T-helper 22 cell (primary cell): ENCODE measurements at regions not wholly inside any gene's neighbourhood (a gene's known extent, or its start where the extent isn't known, plus 50 kb on each side); places are given as distances from the start of the nearest gene placed in this dataset.

ENCODE experiments used
- DNase-seq: peaks from one replicate; pipeline ENCODE4 v3.0.0-alpha.2; 2020; ENCODE audit warnings: low read depth

DNA sequence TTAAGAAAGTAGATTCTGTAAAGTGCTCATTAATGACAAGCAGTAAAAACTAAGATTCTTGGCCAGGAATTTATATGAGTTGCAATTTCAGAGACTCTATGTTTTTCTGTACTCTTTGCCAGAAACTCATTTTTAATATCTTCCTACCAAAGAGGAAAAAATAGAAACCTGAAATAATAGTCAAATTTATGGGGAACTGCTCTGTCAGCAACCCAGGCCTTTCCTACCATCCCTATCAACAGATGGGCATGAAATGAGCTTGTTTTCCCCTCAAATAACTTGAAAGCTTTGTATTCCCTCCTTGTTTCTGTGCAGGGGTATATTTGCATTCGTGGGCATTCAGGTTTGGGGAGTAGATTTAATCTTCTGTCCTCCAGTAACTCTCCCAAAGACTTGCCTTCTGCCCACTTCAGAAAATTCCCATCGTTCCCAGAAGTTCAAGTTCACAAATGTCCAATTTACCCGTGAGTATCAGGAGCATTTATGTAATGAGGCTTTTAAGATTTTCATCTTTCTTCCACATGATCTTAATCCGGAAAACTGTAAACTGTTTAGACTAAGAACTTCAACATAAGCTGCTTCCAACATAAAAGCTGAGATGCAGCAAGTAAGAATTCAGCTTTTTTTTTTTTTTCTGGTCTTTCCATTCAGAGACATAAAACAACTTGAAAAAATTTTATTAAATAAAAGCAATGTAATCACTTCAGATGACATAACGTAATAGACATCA, 363.1 kb downstream of the EFNB2 start:
- DNase-seq, result no peak

DNA sequence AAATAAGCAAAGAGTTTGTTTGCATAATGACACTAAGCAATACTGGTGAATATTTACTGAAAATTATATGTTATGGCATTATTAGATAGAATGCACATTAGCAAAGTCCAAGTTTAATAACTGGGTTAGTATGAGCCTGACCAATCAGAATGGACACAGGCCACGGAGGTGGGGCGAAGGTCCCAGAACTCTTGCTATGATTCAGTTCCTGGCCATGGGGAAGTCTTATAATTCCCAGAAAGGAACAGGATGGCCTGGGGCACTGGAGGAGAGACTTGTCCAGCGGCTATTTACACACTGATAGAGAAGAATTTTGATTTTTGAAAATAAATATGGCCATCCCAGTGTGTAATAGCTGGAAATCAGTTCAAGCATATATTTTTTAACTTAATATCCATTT, 372.0 kb downstream of the EFNB2 start:
- no peak for DNase-seq

DNA sequence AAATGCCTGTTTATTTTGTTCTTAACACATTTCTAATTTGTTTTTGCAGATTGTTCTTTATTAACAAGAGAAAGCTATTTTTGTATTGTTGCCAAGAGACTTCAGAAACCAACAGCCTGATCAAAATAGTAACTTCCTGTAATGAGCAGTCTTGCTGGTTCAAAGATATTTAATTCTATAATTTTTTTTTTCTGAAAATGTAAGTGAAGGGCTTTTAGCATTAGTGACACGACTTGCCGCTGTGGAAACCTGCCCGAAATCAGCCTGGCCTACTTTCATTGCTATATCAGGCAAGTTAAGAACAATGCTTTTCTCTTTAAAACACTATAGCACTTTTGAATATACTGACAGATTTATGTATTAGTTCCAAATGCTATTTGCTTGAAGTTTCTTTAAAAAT, 374.3 kb downstream of the EFNB2 start:
- DNase-seq, result no peak

DNA sequence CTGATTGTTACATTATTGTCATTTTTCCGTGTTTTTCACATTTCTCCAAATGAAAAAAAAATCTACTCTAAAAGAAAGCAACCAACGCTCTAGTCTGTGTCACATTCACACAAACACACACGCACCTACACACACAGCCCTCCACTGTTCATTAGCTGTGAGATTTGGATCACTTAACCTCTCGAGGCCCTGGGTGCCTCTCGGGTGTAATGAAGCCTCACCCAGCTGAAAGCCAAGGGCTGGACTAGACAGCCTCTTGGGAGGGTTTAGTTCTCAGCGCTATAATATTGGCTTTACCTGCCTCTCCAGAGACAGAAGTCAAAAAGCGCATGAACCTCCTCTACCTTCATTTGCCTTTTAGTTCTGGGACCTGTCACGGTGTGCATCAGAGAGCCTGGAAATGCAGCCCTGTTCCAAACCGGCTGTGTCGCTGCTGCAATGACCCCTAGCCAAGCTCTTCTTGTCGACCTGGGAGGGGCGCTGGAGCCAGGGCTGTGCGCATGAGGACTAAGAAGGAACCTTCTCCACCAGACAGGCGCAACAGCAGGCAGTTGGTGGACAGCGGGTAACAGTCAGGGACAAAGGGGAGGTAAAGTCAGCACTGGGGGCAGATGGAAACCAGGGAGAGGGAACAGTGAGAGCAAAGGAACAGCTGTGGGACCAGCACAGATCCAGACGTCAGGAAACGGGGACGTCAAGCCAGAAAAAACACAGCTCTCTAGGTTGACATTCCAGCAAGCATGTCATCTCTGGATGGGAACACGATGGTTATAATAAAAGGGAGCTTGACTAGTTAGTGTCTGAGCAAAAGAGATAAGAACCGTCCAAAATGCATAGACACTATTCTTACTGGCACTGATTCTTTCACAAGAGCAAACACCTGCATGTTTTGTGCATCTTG, 375.9 kb downstream of the EFNB2 start:
- no peak for DNase-seq

DNA sequence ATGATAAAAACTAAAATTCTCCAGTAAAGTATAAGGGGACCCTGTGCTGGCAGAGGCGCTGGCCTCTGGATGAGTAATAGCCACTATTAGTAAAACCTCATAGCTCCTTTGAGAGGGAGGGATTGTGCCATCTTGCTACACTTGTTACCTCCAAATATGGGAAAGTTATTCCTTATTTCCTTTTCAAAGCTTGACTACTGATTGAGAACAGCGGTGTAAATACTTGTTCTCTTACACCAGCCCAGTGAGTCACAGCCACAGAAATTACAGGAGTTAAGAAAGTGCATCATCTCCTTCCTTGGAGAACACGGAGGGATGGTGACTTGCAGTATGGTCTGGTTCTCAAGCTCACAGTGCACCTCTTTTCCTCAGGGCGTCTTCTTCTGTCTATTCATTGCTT, 379.0 kb downstream of the EFNB2 start:
- DNase-seq, result no peak

DNA sequence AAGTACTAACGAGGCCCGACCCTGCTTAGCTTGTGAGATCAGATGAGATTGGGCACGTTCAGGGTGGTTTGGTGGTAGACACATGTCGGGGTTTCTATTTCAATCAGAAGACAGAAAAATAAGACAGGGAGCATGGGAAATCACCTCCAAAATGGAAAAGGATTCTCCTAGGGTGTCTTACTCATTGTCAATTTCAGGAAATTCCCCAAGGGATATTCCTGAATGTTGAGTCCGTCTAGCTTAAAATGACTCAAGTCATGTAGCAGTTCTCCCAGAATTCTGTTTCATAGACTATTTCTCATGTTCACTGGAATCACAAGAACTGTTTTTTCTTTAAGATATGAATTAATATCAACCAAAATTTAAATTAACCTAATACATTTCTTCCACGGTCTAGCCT, 380.1 kb downstream of the EFNB2 start:
- no peak for DNase-seq

DNA sequence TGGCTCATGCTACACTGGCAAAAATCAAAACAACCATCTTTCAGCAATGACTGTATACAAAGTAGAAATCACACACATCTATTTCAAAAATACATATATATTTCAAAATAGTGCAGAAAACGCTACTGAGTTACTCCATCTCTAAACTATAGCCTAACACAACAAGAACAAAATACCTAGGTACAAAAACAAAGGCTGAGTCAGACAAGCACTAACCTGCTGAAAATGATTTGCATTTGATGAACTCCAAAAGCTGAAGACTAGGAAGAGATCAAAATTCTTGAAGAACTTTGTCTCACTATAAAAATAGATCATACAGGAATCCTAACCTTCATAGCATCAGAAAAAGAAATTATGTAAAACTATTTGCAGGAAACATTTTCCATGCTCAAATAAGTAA, 381.6 kb downstream of the EFNB2 start:
- DNase-seq, result no peak

DNA sequence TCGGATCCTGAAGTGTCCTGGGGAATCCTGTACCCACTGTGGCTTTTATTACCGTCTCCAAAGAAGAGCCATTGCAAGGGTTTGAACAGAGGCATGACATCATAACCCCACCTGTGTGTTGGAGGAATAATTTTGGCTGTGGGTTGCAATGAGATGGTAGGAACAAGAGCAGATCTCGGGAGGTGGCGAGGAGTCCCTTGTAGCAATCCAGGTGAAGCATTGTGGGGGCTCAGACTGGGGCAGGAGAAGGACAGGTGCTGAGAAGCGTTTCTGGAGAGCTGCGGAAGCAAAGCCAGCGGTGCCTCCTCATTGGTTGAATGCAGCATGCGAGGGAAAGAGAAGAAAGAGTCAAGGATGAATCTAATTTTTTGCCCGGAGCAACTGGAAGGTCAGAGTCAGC, 382.4 kb downstream of the EFNB2 start:
- no peak for DNase-seq

DNA sequence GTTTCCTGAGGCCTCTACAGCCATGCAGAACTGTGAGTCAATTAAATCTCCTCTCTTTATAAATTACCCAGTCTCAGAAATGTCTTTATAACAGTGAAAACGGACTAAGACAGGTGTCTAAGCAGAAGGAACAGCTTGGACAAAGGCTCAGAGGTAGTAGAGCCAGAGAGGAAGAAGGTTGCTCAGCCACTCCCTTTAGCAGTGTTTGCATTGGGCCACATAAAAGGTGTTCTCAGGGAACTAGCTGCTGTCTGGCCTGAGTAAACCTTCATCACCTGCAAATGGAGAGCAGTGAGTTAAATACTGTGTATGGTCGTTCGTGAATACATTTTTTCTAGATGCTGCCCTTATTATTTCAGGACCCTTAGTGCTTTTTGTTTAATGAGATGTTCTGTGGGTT, 383.4 kb downstream of the EFNB2 start:
- no peak for DNase-seq

DNA sequence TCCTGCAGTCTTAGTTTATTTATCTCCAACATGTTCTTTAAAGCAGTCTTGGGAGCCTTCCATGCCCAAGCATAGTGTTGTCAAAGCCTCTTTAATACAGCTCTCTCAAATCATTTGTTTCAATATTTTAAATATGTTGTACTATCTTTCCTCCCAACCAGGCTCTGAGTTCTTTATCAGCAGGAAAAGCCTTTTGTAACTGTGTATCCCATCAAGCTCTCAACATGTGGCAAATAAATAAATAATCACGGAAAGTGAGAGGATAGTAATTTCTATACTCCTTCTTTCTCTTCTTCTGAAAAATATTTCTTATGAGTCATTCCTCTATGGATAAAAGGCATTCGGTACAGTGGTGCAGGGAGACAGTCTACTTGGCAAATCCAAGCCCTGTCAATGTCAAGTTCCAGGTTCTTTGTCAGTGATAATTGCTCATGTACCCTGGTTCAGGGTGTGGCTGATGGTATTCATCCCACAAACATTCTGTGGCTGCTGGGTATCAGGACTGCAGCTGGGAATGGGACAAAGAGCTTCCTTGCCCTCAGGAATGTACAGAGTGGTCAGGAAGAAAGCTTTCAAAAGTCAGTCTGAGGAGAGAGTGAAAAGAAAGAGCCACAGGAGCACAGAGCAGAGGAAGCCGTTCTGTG, 384.3 kb downstream of the EFNB2 start:
- no peak for DNase-seq

DNA sequence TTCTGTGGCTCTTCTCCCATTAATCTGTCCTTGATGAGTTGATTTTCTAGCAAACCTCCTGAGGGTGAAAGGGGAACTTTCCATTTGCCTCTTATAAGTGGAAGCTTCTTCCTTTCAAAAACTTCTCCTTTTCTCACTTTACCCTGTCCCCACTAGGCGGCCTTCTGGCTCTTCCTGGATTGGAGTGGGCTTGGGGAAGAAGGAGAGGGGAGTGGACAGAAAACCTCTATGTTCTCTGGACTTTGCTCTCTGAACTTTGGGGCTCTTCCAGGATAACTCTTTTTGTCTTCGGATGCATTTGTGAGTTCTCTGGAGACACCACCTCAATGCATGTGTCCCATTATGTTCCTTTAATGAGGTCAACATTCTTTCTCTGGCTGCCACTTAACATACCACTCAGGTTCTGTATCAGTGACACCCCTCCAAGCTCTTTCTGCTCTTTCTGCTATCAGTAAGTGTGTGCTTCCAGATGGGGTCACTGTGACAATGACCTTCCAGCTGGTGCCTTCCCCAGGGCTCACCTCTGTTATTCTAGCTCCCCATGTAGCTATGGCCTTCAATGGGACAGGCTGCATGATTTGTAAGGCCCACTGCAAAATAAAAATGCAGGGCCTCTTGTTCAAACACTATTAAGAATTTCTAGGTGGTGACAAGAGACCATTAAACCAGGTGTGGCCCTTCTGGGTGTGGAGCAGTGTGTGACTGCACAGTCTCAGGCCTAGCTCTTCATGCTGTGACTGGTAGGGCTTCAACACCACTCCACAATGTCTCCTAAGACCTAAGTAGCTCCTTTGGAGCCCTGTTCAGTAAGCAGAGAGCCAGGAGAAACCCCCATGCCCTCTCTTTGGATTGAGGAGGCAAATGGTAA, 389.2 kb downstream of the EFNB2 start:
- DNase-seq, result no peak

DNA sequence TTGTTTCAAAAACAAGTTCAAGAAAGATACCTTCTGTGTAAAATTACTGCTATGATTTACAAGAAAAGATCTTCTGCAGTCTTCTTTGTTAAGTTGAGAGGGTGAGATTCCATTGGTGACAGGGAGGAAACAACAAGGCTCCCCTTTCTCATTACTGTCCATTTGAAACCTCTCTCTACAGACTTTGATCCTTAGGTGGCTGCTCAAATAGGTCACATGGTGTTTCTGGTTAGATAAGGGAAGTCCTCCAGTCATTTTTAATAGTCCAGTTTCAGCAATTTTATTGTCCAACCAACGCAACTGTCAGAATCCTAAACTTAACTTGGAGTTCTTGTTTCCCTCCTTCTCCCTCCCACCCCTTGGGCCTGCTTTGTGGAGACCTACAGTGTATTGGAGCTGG, 390.4 kb downstream of the EFNB2 start:
- DNase-seq, result no peak

DNA sequence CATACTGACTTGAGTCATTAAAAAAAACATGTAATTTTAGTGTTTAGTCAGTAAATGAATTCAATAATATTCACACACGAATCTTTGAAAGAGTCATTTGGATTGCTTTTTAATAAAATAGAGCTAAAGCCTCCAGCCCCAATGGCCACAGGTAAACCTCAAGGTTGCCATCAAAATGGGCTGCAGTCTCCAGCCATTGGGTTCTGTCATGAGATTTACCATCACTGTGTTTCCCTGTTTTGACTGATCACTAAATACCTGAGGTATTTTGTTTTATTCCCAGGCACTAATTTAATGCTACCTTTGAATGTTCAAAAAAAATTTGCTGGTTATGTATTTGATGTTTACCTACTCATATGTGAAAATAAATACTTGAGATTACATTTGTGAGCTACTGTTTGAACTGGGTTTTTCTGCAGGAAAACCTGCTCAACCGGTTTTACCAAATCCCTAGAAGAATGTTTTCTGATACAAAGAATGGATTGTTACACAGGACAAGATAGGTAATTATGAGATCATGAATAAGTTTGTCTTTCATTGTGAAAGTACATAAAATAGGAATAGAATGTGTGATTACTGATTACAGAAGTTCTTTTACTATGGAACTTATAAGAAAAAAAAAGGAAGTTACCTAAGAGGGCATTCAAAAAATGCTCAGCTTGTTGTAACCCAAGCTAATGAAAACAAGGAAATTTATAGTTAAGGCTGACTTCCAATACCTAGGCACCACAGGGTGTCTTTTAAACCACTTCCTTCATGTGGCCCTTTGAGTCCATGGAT, 391.3 kb downstream of the EFNB2 start:
- DNase-seq, result no peak

DNA sequence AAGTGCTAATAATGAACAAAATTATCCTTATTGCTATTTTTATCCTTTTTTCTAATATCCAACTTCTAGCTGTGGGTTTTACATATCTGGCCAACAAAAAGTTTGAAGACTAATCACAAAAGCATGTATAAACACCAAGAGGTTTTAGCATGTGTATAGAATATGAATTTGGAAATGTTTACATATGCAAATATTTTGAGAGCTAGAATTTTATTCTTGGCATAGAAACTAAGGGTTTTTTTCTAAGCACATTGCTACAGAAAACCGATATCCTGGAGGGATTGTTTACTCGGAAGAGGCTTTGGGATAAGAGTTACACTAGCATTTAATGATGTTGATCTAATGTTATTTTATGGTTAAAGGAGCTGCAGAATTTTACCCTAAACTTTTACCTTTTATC, 392.1 kb downstream of the EFNB2 start:
- DNase-seq, result no peak

DNA sequence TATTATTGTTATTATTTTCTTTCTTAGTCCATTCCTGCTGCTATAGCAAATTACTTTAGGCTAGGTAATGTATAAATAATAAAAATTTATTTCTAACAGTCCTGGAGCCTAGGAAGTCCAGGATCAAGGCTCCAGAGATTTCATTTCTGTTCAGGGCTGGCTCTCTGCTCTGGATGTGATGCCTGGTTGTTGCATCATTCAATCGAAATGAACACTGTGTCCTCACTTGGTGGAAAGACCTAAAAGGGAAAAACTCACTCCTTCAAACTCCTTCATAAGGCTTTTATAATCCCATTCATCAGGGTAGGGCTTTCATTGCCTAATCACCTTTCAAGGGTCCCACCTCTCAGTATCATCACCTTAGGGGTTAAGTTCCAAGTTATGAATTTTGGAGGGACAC, 395.0 kb downstream of the EFNB2 start:
- DNase-seq, result no peak

DNA sequence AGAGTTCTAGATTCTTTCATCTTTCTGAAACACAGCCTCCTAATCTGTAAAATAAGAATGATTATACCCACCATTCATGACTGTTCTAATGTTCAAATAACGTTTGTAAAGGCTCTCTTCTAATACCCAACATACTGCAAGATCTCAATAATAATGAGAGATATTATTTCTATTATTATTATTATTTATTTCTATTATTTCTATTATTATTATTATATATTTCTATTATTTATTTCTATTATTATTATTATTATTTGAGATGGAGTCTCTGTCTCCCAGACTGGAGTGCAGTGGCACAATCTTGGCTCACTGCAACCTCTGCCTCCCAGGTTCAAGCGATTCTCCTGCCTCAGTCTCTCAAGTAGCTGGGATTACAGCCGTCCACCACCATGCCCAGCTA, 395.5 kb downstream of the EFNB2 start:
- no peak for DNase-seq

DNA sequence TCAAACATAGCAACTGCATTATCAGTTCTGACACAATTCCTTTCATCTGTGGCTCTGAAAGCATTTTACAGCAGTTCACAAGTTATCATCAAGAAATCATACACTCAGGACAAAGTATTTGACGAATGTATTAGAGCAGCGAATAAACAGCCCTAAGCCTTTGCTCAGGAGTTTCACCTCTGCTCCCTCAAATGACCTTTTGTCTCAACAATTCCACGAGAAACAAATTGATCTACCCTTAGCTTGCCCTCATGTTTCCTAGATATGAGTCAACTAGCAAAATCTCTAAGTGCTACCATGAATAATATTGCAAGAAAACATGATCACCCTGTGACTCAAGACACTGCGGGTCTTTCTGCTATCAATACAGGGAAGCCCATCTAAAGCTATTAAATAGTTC, 396.1 kb downstream of the EFNB2 start:
- no peak for DNase-seq

DNA sequence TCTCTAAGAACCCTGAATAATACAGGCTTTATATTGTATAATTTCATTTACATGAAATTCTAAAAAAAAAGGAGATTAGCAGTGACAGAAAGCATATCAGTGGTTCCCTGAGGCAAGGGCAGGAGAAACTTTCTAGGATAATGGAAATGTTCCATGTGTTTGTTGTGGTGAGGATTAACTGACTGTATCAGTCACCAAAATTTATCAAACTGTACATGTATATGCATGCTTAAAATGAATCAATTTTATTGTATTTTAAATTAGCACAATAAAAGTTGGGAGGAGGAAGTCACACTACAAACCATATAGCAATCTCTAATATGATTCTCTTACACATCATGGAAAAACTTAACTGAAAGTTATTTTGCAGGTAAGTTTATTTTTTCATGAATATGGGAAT, 396.8 kb downstream of the EFNB2 start:
- no peak for DNase-seq

DNA sequence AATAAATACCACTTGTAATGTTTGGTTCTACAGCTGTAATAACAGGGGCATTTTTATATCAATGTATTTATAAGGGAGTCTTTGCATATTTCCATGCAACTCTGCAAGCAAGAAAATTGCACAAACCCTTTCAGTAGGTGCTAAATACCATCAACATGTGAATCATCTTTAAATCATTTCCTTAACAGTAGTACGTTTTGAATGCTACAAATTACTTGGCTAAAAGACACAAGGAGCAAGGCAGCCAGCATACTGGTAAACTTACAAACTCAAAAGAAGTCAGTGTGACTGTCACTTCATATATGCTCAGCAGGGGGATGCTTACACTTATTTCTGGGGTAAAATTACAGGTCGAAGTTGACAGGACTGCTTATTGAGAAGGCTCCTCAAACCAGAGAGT, 402.4 kb downstream of the EFNB2 start:
- no peak for DNase-seq

DNA sequence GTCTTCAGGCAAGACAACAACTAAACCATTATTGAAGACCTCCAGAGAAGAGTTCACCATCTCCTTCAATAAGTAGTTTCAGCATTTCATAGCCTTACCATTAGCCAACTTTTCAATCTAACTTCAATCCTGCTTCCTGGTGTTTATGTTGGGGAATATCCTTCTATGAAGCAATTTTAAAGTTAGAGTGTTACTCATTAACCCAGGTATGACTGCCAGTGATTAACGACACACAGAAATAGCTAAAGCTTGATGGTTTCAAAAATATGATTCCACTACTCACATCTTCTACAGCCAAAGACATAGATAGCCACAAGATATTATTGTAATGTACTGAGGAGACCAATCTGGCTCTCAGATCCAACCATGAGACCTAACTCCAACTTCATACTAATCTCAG, 403.2 kb downstream of the EFNB2 start:
- DNase-seq, result no peak

DNA sequence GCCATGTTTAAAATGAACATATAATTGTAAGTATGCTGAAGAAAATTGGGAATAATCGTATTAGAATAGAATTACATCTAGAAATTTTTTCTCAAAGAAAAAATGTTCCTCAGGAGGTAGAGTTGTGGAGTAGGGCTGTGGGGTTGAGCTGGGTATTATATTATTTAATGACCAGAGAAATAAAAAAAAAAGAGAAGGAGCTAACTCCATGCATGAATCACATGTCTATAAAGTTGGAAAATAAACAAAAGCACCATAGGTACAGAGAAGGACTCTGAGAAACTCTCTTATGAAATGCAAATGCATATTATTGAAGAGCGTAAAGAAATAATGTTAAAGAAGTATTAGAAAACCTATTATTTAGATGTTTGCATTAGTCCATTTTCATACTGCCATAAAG, 405.5 kb downstream of the EFNB2 start:
- DNase-seq, result no peak
